ENCODE measurements at regions not wholly inside any gene's neighbourhood (a gene's known extent, or its start where the extent isn't known, plus 50 kb on each side); places are given as distances from the start of the nearest gene placed in this dataset.

- DNase-seq = no peak
Measured at GRCh38 chr13:109976206-109976997, 190.0 kb upstream of the IRS2 start.

- no peak for DNase-seq
Measured at GRCh38 chr13:109974354-109974753, 188.0 kb upstream of the IRS2 start.

- no peak for DNase-seq
Measured at GRCh38 chr13:109973279-109973678, 186.9 kb upstream of the IRS2 start.

DNA sequence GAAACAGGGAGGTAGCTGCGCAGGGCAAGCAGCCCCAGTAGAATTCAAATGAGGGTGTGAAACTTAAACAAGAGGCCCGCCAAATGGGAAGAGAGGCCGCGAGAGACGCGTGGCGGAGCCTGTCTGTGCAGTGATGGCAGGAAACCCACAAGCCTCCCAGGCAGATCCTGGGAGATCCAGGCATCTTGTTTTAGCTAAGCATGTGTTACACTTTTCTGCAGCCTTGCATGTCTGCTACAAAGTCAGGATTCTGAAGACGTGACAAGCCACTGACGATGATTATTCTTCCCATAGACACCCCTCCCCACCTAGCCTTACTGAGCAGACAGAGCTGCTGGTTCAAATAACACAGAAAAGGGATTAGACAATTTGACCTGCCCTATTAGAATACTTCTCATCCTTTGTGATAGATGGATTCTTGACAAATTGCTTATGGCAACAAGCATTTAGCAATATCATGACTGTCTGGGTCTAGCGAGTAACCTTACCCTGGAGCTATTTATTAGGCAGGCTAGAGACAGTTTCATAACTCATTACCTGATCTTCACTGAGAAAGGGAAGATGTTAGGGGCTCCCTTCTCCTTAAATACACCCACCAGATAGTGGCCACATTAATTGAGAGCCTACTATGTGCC is 185.2 kb upstream of the IRS2 start:
- no peak for DNase-seq

DNA sequence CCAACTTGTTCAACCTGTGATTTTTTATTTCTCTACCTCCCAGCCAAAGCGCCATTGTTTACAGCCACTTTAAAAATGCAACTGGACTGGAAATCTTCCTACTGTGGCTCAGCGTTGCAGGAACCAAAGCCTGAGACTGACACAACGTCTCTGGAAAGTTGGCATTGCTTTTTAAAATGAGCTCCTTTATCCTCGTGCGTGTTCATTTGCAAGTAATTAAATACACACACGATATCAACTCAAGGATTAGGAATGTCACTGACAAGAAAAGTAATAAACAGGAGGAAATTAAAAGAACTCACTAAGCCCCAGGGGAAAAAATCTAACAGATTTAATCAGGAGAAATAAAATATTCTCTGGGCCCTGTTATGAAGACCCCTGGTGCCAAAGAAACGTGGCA is 184.6 kb upstream of the IRS2 start:
- DNase-seq = no peak

- DNase-seq = no peak
Measured at GRCh38 chr13:109968876-109969577, 182.6 kb upstream of the IRS2 start.

DNA sequence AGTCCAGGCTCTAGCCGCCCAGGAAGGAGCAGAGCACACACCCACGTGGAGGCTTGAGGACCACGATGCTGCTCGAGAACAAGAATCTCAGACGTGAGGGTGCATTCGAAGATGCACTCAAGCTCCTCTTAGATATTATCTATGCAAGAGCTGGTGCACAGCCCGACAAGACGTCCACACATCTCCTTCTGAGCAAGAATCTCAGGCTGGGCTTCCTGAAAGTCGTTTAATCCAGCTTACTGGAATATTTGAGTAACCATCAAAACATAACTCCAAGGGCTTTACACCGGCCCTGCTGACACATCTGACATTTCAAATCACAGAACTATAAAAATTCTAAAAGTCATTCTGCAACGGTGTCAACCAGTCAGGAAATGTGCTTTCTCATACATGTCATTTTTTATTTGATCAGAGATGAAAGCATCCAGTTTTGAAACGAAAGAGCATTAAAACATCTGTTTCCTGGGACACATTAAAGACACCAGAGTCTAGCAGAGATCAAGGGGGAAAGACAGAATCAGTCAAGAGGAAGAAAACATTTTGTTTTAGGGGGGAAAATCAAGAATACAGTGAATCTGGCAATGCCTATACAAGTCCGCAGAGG is 177.7 kb upstream of the IRS2 start:
- no peak for DNase-seq

DNA sequence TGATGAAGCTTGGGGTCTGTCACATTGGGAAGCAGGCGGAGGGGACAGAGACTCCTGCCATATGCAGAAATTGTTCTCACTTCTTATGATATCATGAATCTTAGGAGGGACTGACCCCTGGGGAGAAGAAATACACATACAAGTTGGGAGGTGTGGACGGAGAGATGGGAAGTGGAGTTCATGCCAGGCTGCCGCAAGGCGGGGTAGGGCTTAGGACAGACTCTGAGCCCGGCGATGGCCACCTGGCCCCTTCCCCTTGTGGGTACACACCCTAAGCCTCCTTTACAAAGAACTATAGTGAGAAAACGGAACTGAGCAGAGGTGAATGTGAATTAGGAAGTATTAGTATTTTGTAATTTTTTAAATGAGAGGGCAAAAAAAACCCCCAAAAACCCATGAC is 177.0 kb upstream of the IRS2 start:
- DNase-seq = no peak

GRCh38 chr13:109959903-109960302 is 173.5 kb upstream of the IRS2 start:
- DNase-seq = no peak

DNA sequence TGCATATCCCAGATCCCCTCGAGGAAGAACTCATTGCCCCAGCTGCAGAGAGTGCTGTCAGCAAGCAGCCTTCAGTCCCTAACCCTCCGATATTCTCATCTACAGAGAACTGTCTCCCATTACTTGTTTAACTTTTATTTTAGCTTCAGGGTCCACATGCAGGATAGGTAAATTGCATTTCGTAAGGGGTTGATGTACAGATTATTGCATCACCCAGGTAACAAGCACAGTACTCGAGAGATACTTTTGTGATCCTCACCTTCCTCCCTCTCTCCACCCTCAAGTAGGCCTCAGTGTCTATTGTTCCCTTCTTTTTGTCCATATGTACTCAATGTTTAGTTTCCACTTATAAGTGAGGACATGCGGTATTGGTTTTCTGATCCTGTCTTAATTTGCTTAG is 171.5 kb upstream of the IRS2 start:
- no peak for DNase-seq

- DNase-seq = no peak
Measured at GRCh38 chr13:109955598-109955997, 169.2 kb upstream of the IRS2 start.

GRCh38 chr13:109954441-109954840 is 168.1 kb upstream of the IRS2 start:
- DNase-seq = no peak

DNA sequence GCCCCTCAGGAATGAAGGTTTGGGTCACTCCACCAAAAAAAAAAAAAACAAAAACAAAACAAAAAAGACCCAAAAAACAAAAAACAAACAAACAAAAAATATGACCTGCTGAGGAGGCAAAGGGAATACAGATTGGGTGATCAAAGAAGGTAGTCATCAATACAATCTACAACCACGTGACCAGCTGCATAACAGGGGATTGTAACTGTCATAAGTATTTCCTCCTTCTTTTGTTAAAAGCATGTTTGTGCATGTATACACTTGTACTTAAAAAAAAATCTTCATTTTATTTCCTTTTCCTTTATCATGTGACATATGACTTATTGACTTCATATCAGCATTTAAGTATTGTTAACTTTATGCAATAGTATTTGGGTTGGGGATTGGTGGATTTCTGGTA is 165.1 kb upstream of the IRS2 start:
- no peak for DNase-seq

DNA sequence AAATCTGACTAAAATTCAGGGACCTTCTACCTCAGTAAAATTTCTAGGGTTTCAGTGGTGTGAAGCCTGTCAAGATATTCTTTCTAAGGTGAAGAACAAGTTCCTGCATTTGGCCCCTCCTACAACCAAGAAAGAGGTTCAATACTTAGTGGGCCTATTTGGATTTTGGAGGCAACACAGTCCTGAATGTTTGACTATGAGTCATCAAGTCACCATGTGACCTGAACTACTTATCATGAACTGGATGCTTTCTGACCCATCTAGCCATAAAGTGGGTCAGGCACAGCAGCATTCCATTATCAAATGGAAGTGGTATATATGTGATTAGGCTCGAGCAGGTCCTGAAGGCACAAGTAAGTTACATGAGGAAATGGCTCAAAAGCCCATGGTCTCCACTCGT is 163.0 kb upstream of the IRS2 start:
- DNase-seq = no peak

GRCh38 chr13:109947006-109947405 is 160.6 kb upstream of the IRS2 start:
- no peak for DNase-seq

DNA sequence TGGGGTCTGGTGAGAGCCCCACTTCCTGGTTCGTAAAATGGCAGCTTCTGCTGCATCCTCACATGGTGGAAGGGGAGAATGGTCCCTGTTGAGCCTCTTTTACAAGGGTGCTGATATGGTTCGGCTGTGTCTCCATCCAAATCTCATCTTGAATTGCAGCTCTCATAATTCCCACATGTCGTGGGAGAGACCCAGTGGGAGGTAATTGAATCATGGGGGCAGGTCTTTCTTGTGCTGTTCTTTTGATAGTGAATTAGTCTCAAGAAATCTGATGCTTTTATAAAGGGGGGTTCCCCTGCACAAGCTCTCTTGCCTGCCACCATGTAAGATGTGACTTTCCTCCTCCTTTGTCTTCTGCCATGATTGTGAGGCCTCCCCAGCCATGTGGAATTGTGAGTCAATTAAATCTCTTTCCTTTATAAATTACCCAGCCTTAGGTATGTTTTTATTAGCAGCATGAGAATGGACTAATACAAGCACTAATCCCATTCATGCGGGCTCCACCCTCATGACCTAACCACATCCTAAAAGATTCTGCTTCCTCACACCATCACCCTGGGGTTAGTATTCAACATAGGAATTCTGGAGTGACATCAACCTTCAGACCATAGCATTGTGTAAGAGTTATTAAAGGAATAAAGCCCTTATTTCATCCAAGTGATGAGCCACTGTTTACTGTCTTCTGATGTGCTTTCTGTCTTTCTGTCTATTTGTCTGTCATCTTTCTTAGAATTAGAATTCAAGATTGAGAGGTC is 159.0 kb upstream of the IRS2 start:
- no peak for DNase-seq

- DNase-seq = no peak
Measured at GRCh38 chr13:109941951-109942350, 155.6 kb upstream of the IRS2 start.

- DNase-seq = no peak
Measured at GRCh38 chr13:109941221-109941620, 154.8 kb upstream of the IRS2 start.

DNA sequence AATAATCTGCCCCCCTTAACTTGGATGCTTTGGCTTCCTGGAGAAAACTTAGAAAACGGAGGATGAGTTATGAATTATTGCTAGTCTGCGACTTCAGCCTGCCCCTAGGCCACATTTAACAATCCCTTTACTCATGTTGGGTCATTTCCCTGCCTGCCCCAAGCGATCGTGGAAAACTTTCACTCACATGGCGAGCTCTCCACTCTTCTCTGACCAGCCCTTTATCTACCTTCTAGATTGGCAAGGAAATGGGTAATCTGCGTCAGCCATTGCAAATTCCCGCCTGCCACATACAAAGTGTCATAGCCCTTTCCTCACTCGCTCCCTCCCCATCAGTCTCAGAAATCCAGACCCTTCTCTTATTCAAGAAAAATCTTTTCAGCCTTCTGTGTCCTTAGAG is 154.3 kb upstream of the IRS2 start:
- no peak for DNase-seq

GRCh38 chr13:109939838-109940237 is 153.5 kb upstream of the IRS2 start:
- DNase-seq = no peak

- DNase-seq = no peak
Measured at GRCh38 chr13:109939180-109939579, 152.8 kb upstream of the IRS2 start.

DNA sequence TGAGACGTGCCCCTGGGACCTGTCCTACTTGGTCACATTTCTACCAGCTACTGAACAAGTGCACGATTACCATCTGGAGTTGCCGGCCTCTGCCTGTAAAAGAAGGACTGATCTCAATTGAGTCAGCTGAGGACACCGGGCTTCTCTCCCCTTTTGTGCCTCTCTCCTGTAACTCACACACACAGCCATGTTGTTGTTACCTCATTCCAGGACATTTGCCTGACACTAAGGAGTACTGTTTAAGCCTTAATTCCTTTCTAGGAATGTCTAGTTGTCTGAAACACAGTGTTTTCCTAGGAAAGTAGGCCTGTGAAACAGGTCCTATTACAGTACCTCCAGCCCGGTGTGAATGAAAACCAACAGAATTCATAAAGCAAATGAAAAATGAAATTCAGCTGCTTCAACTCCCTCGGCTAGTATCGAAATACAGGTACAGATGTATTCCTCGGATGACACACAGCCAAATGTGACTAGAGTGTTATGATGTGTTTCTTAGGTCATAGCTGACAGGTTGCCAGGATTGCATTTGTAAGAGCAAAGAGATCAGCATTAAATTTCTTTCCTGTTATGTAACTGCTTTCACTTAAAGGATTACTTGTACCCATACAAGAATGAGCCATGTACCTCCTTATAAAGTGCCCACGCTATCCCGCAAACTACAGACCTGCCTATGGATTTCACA is 152.0 kb upstream of the IRS2 start:
- DNase-seq = no peak

Data from activated CD4-positive, alpha-beta T cell treated with anti-CD3 and anti-CD28 coated beads for 48 hours (primary cell).